Duodenal mucosa (tissue), 2 donors: ENCODE measurements at regions not wholly inside any gene's neighbourhood (a gene's known extent, or its start where the extent isn't known, plus 50 kb on each side); places are given as distances from the start of the nearest gene placed in this dataset.
"Not testable (repeated sequence)": the region's sequence is repeated elsewhere in the genome, so short reads cannot be mapped to it uniquely, and the experiment has no call there.

Experiments
- H3K27ac ChIP-seq: one replicate; pipeline ENCODE4 v1.7.0; 2013; ENCODE audit warnings: low read depth, low read length
- H3K27me3 ChIP-seq, 2 donors: one replicate each; pipeline ENCODE4 v1.7.0; 2013; ENCODE audit warnings: low read length in 2 of 2, control low read depth in 1 of 2; ENCODE audit not compliant: insufficient read depth in 2 of 2, control insufficient read depth in 1 of 2
- H3K36me3 ChIP-seq, 2 donors: one replicate each; pipeline ENCODE4 v1.7.0; 2013; ENCODE audit warnings: low read length in 2 of 2, control low read depth in 1 of 2; ENCODE audit not compliant: insufficient read depth in 2 of 2, control insufficient read depth in 1 of 2
- H3K4me1 ChIP-seq, 2 donors: one replicate each; pipeline ENCODE4 v1.7.0; 2013; ENCODE audit warnings: low read length in 2 of 2, control low read depth in 1 of 2; ENCODE audit not compliant: insufficient read depth in 2 of 2, control insufficient read depth in 1 of 2
- H3K4me3 ChIP-seq, 2 donors: one replicate each; pipeline ENCODE4 v1.7.0; 2013; ENCODE audit warnings: low read length in 2 of 2, low read depth in 1 of 2
- H3K9ac ChIP-seq, 2 donors: one replicate each; pipeline ENCODE4 v1.7.0; 2013; ENCODE audit warnings: low read length in 2 of 2, low read depth in 1 of 2
- H3K9me3 ChIP-seq, 2 donors: one replicate each; pipeline ENCODE4 v1.7.0; 2013; ENCODE audit warnings: low read length in 2 of 2, control low read depth in 1 of 2; ENCODE audit not compliant: control insufficient read depth in 1 of 2

GRCh38 chr18:14978191-14978590, 230.2 kb downstream of the ANKRD30B start:
- H3K36me3 ChIP-seq: no peaks in the 10 kb centered on the region
- H3K9me3 ChIP-seq: no peaks in the 10 kb centered on the region
- H3K4me1 ChIP-seq: no peaks in the 10 kb centered on the region
- H3K27ac ChIP-seq: no peak overlapping the region
- no peak overlapping the region for H3K4me3 ChIP-seq
- H3K9ac ChIP-seq: no peak overlapping the region
- no peaks in the 10 kb centered on the region for H3K27me3 ChIP-seq

DNA sequence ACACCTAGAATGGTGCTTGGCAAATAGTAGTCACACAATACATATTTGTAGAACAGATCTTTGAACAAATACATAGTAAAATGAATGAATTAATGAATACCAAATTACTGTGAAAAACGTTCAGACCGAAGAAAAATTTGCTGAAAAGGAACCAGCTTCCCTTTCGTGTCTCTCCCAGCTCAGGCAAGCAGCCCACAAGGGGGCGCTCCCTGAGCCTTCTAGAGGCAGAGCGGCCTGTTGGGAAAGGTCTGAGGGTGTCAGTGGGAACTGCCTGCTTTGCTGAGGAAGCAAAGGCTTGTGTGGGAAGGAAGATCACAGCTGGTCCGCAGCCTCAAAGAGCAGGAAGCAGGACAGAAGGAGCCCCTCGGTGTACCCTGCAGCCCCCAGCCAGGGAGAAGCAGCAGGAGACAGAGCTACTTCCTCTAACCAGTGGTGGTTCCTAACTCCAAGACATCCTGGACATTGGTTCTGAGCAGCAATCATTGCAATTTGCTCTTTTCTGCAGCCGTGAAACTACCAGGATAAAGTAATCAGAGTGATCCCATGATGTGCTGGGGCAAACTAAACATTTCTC, 231.1 kb downstream of the ANKRD30B start:
- no peaks in the 10 kb centered on the region for H3K36me3 ChIP-seq
- no peaks in the 10 kb centered on the region for H3K9me3 ChIP-seq
- H3K9ac ChIP-seq: no peak overlapping the region
- H3K4me3 ChIP-seq: no peak overlapping the region
- H3K27ac ChIP-seq: no peak overlapping the region
- no peaks in the 10 kb centered on the region for H3K27me3 ChIP-seq
- no peaks in the 10 kb centered on the region for H3K4me1 ChIP-seq

- H3K9ac ChIP-seq: no peak overlapping the region
- H3K4me1 ChIP-seq: no peaks in the 10 kb centered on the region
- no peaks in the 10 kb centered on the region for H3K27me3 ChIP-seq
- H3K36me3 ChIP-seq: no peaks in the 10 kb centered on the region
- H3K9me3 ChIP-seq: no peaks in the 10 kb centered on the region
- no peak overlapping the region for H3K27ac ChIP-seq
- H3K4me3 ChIP-seq: no peak overlapping the region
Measured at GRCh38 chr18:14979875-14980274, 231.9 kb downstream of the ANKRD30B start.

GRCh38 chr18:14984531-14984930, 236.6 kb downstream of the ANKRD30B start:
- not testable (repeated sequence) for H3K9me3 ChIP-seq, H3K4me3 ChIP-seq, H3K27ac ChIP-seq, H3K4me1 ChIP-seq, H3K36me3 ChIP-seq, H3K9ac ChIP-seq, H3K27me3 ChIP-seq

DNA sequence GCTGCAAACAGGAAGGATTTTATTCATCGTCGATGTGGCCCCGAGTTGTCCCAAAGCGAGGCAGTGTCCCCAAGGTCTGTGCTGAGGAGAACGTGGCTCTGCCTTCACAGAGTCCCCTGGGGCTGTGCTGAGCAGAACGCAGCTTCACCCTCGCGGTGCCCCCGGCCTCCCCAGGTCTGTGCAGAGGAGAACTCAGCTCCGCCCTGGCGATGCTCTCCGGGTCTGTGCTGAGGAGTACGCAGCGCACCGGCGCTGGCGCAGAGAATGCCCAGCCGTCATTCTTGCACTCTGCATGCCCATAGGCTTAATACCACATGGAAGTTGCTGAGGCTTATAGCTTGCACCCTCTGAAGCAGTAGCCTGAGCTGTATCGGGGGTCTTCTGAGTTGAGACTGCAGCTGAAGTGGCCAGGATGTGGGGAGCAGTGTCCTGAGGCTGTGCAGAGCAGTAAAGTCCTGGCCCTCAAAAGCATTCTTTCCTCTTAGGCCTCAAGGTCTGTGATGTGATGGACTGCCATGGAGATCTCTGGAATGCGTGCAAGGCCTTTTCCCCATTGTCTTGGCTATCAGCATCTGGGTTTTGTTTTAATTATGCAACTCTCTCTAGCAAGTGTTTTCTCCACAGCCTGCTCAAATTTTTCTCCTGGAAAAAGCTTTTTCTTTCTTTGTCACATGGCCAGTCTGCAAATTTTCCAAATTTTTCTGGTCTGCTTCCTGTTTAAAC, 237.5 kb downstream of the ANKRD30B start:
- not testable (repeated sequence) for H3K9ac ChIP-seq

GRCh38 chr18:14987377-14987776, 239.4 kb downstream of the ANKRD30B start:
- H3K27me3 ChIP-seq, H3K4me1 ChIP-seq, H3K36me3 ChIP-seq, H3K9me3 ChIP-seq, H3K27ac ChIP-seq, H3K4me3 ChIP-seq, H3K9ac ChIP-seq: not testable (repeated sequence)

More for the DNA sequence above, 237.5 kb downstream of the ANKRD30B start:
- not testable (repeated sequence) for H3K9me3 ChIP-seq, H3K4me1 ChIP-seq, H3K36me3 ChIP-seq, H3K27ac ChIP-seq, H3K27me3 ChIP-seq, H3K4me3 ChIP-seq

GRCh38 chr18:14987960-14988710, 240.2 kb downstream of the ANKRD30B start:
- H3K36me3 ChIP-seq, H3K27ac ChIP-seq, H3K9ac ChIP-seq, H3K4me1 ChIP-seq, H3K27me3 ChIP-seq, H3K9me3 ChIP-seq, H3K4me3 ChIP-seq: not testable (repeated sequence)

- H3K27me3 ChIP-seq, H3K9ac ChIP-seq, H3K36me3 ChIP-seq, H3K4me1 ChIP-seq, H3K9me3 ChIP-seq, H3K27ac ChIP-seq, H3K4me3 ChIP-seq: not testable (repeated sequence)
Measured at GRCh38 chr18:14989569-14989968, 241.6 kb downstream of the ANKRD30B start.

DNA sequence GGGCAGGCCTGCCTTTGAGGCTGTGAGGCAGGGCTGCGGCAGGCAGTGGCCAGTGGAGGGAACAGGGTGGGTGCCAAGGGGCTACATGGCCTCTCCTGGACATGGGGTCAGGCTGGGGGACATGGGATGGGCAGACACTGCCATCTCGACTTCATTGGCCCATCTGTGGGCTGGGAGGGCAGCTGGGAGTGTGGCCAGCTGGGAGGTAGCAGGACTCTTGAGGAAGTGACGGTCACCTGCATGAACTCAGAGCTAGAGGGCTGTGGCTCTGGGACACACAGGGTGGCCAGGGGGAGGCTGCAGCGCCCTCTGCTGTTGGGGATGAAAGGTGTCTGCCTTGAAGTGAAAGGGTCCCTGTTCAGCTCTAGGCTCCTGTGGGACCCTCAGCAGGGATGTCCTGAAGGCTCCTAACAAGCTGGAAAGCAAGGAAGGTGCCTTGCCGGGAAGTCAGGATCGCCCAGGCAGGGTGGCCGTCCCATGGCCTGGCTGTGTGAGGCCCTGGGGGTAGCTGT, 244.0 kb downstream of the ANKRD30B start:
- not testable (repeated sequence) for H3K27ac ChIP-seq, H3K9me3 ChIP-seq, H3K4me3 ChIP-seq, H3K27me3 ChIP-seq, H3K9ac ChIP-seq, H3K4me1 ChIP-seq, H3K36me3 ChIP-seq

- not testable (repeated sequence) for H3K4me1 ChIP-seq, H3K4me3 ChIP-seq, H3K9ac ChIP-seq, H3K27ac ChIP-seq, H3K36me3 ChIP-seq, H3K9me3 ChIP-seq, H3K27me3 ChIP-seq
Measured at GRCh38 chr18:14992758-14993157, 244.8 kb downstream of the ANKRD30B start.
